Caco-2 (cell line): ENCODE measurements at regions not wholly inside any gene's neighbourhood (a gene's known extent, or its start where the extent isn't known, plus 50 kb on each side); places are given as distances from the start of the nearest gene placed in this dataset.

Experiments used
- BruUV-seq: library from RNA; stranded (reverse); fragments of 400-500 nt; replicated peaks from 2 replicates; lab custom pipeline; 2021; lab: Mats Ljungman, UMichigan
- CTCF ChIA-PET: fragments of 300-600 bp; sonication (Branson Sonifier 250); formaldehyde crosslinking; loops from one replicate; lab custom pipeline; 2022; ENCODE audit warnings: antibody characterized with exemption; lab: Charles Lee
- POLR2A ChIA-PET: fragments of 300-600 bp; sonication (Branson Sonifier 250); formaldehyde crosslinking; loops from one replicate; lab custom pipeline; 2022; ENCODE audit warnings: antibody characterized with exemption; lab: Charles Lee
- DNase-seq, 2 experiments: peaks; one replicate each; pipeline versions ENCODE4 v3.0.0 to v3.0.0-alpha.2; 2020 to 2022
- H3K27me3 ChIP-seq: replicated peaks from 2 replicates; pipeline ENCODE4 v1.6.0; 2011; ENCODE audit warnings: low read length; ENCODE audit not compliant: control insufficient read depth, insufficient read depth
- H3K36me3 ChIP-seq: 2 replicates; pipeline ENCODE4 v1.5.1; 2011; ENCODE audit warnings: low read length; ENCODE audit not compliant: control insufficient read depth, insufficient read depth
- H3K4me1 ChIP-seq: fragments of 250-450 bp; sonication (Bioruptor Pico); 2 replicates; pipeline ENCODE4 v1.5.1; 2020; ENCODE audit warnings: mild to moderate bottlenecking
- H3K4me3 ChIP-seq: 2 replicates; pipeline ENCODE4 v1.5.1; 2011; ENCODE audit warnings: low read depth, mild to moderate bottlenecking, control low read depth, low read length
- H3K9me3 ChIP-seq: fragments of 250-450 bp; sonication (Bioruptor Pico); 2 replicates; pipeline ENCODE4 v1.5.1; 2020; ENCODE audit warnings: mild to moderate bottlenecking, moderate library complexity
- H3K27ac Mint-ChIP-seq: one replicate; pipeline ENCODE4 v1.8.0; 2022; ENCODE audit warnings: mixed read lengths; ENCODE audit not compliant: unreplicated experiment
- H3K27me3 Mint-ChIP-seq: one replicate; pipeline ENCODE4 v1.8.0; 2022; ENCODE audit warnings: mixed read lengths; ENCODE audit not compliant: insufficient read depth, unreplicated experiment
- H3K36me3 Mint-ChIP-seq: one replicate; pipeline ENCODE4 v1.8.0; 2022; ENCODE audit warnings: mild to moderate bottlenecking, mixed read lengths; ENCODE audit not compliant: insufficient read depth, unreplicated experiment
- H3K4me1 Mint-ChIP-seq: one replicate; pipeline ENCODE4 v1.8.0; 2022; ENCODE audit warnings: low read depth, mixed read lengths; ENCODE audit not compliant: unreplicated experiment
- H3K4me3 Mint-ChIP-seq: one replicate; pipeline ENCODE4 v1.8.0; 2022; ENCODE audit warnings: mild to moderate bottlenecking, moderate library complexity, mixed read lengths; ENCODE audit not compliant: unreplicated experiment
- H3K9me3 Mint-ChIP-seq: one replicate; pipeline ENCODE4 v1.8.0; 2022; ENCODE audit warnings: mixed read lengths; ENCODE audit not compliant: unreplicated experiment
- CTCF ChIP-seq, 2 experiments: fragments of 200-600 bp in 1 of 2; IDR thresholded peaks; 1 replicate in 1 of 2; 2 replicates in 1 of 2; pipeline versions ENCODE4 v1.5.1 to v1.8.0; 2011 to 2022; ENCODE audit warnings: antibody characterized with exemption in 1 of 2, control low read depth in 1 of 2, inconsistent platforms in 1 of 2, low read depth in 1 of 2, low read length in 1 of 2, mild to moderate bottlenecking in 1 of 2, moderate library complexity in 1 of 2; ENCODE audit not compliant: insufficient read depth in 1 of 2, severe bottlenecking in 1 of 2, unreplicated experiment in 1 of 2
- intact Hi-C: fragments of 100-400 bp; cut with micrococcal nuclease; formaldehyde crosslinking; loops from one replicate; pipeline ENCODE4 v1.10.0; 2022; ENCODE audit not compliant: unreplicated experiment

DNA sequence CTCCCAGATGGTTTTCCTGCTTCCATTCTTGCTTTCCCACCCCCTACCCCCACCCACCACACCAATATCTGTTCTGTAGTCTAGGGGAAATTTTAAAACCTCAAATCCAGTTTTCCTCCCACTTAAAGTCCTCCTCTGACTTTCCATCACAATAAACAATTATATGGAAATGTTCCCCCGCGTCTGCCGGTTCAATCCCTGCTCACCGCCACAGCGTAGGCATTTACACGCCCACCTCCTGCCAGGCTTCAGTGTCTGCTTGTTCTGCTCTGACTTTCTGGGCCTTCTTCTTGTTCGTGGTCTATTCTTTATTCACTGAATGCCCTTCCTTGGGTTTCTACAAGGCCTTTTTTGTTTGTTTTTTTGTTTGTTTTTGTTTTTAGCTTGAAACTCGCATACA, 633.0 kb upstream of the MKI67 start:
- Mint-ChIP-seq H3K4me3 (no peak overlapping the region), H3K36me3 (no peaks in the 10 kb centered on the region), H3K27ac (no peak overlapping the region), H3K9me3 (no peaks in the 10 kb centered on the region), H3K27me3 (peaks cover 10% of the 10 kb centered on the region), H3K4me1 (no peaks in the 10 kb centered on the region)
- intact Hi-C loops = no loop called here
- no peak for DNase-seq
- Histone ChIP-seq H3K27me3 (no peaks in the 10 kb centered on the region), H3K36me3 (no peaks in the 10 kb centered on the region), H3K4me3 (no peak overlapping the region), H3K4me1 (no peaks in the 10 kb centered on the region), H3K9me3 (no peaks in the 10 kb centered on the region)
- ChIA-PET CTCF (no interaction called here), POLR2A (no interaction called here)
- BruUV-seq = no TSS peak
- TF ChIP-seq CTCF (IDR thresholded peaks at IDR 0.05; ENCODE audit: insufficient read depth in 1 of 2, low read depth in 1 of 2, low read length in 1 of 2, severe bottlenecking in 1 of 2, unreplicated experiment in 1 of 2) = no peak

DNA sequence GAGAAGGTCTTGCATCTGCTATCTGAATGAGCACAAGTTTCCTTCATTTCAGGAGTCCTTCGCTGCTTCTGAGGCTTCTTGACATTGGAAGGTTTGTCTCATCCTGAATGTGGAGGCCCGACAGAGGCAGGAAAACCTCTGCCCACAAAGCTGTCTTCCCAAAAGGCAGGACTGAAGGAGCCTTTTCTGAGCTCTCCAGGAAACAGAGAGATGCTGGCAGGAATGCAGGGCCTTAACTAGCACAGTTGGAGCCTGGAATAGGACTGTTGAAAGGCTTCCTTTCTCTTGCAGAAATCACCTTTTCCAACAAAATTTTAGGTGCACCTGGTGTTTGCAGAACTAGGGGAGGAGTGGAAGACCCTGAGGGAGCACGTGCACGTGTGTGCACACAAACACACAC, 637.4 kb upstream of the MKI67 start:
- Histone ChIP-seq H3K36me3 (no peaks in the 10 kb centered on the region), H3K27me3 (no peaks in the 10 kb centered on the region), H3K4me1 (no peaks in the 10 kb centered on the region), H3K9me3 (no peaks in the 10 kb centered on the region), H3K4me3 (no peak overlapping the region)
- intact Hi-C loops = no loop called here
- no peak overlapping the region for H3K27ac Mint-ChIP-seq
- no peaks in the 10 kb centered on the region for H3K9me3 Mint-ChIP-seq
- H3K27me3 Mint-ChIP-seq = peaks cover 11% of the 10 kb centered on the region
- no peak for TF ChIP-seq CTCF (IDR thresholded peaks at IDR 0.05; ENCODE audit: insufficient read depth in 1 of 2, low read depth in 1 of 2, low read length in 1 of 2, severe bottlenecking in 1 of 2, unreplicated experiment in 1 of 2)
- no peak for DNase-seq
- BruUV-seq = no TSS peak
- POLR2A ChIA-PET = no interaction called here
- no peaks in the 10 kb centered on the region for H3K4me1 Mint-ChIP-seq
- H3K36me3 Mint-ChIP-seq = no peaks in the 10 kb centered on the region
- H3K4me3 Mint-ChIP-seq = no peak overlapping the region
- CTCF ChIA-PET = no interaction called here

DNA sequence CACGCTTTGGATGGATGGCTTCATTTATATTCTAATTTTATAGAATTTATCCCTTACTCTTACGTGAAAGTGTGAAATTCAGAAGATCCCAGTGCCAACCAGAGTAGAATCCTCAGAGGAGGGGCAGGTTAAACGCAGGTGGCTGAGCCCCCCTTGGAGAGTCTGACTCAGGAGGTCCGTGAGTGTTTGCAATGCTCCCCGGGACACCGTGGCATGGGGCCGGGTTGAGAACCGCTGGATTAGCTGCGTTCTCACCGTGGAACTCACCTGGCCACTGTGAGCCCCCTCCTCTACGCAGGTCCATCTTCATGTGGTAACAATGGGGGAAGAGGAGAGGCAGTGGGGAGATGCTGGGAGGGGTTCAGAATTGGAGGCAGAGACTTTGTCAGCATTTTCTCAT, 638.0 kb upstream of the MKI67 start:
- BruUV-seq = no TSS peak
- H3K27me3 ChIP-seq = no peaks in the 10 kb centered on the region
- no peaks in the 10 kb centered on the region for H3K9me3 ChIP-seq
- H3K4me1 ChIP-seq = no peaks in the 10 kb centered on the region
- no peaks in the 10 kb centered on the region for H3K4me1 Mint-ChIP-seq
- DNase-seq = no peak
- no peaks in the 10 kb centered on the region for H3K36me3 ChIP-seq
- H3K27me3 Mint-ChIP-seq = peaks cover 13% of the 10 kb centered on the region
- TF ChIP-seq CTCF (IDR thresholded peaks at IDR 0.05; ENCODE audit: insufficient read depth in 1 of 2, low read depth in 1 of 2, low read length in 1 of 2, severe bottlenecking in 1 of 2, unreplicated experiment in 1 of 2) = no peak
- H3K27ac Mint-ChIP-seq = no peak overlapping the region
- intact Hi-C loops = no loop called here
- POLR2A ChIA-PET = no interaction called here
- no peaks in the 10 kb centered on the region for H3K9me3 Mint-ChIP-seq
- no peak overlapping the region for H3K4me3 ChIP-seq
- CTCF ChIA-PET = no interaction called here
- no peaks in the 10 kb centered on the region for H3K36me3 Mint-ChIP-seq
- H3K4me3 Mint-ChIP-seq = no peak overlapping the region
